NCI-H2029 treated with DMSO at 0.1 percent for 48 hours (cell line): ENCODE measurements at regions not wholly inside any gene's neighbourhood (a gene's known extent, or its start where the extent isn't known, plus 50 kb on each side); places are given as distances from the start of the nearest gene placed in this dataset.

ENCODE experiments used
- DNase-seq: peaks from one replicate; lab custom pipeline; 2025; lab: John Stamatoyannopoulos, UW

DNA sequence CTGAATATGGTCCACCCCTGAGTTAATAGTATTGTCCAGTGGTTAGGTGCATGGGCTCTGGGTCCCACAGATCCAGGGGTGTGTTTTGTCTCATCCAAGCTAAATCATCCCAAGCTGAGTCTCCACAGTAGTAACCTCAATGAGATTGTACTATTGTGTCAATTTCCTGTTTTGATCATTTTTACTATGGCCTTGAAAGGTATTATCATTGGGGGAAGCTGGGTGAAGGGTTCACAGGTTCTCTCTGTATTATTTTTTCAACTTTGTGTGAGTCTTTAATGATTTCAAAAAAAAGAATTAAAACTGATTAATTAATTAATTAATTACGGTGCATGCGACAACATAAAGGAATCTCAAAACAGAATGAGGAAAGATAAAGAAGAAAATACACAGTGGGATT is 266.1 kb downstream of the MN1 start:
- DNase-seq, result no peak

DNA sequence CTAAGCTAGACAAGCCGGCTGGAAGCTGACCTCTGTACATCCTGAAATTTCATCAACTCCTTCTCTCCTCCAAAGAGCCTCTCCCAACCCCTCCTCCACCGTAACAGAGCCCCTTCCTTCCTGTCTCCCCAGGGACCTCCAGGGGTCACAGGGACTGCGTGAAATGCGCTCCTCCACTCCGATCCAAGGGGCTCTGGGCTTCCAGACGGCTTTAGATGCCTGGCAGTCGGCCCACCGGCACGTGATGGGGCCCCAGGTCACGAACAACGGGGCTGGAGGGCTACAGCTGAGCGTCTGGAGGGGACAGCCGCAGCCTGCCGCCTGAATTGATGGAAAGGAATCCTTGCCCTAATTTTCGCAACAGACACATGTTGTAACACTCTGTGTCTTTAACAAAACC is 264.1 kb downstream of the MN1 start:
- no peak for DNase-seq

GRCh38 chr22:27538666-27539065 is 262.9 kb downstream of the MN1 start:
- DNase-seq, result no peak

DNA sequence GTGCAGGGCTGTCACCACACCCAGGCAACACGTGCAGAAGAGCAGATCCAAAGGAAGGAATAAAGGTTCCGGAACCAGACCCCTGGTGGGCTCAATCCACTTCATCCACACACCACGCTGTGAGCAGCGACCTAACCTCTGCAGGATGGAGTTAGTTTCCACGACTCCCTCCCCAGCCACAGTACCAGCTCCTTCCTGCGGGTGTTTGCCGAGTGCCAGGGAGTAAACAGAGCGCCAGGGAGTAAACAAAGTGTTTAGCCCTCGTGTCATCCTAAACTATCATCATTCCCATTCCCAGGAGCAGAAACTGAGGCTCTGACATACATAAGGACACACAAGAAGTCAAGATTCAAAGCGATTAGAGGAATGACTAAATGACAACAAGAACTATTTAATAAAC is 261.3 kb downstream of the MN1 start:
- no peak for DNase-seq

DNA sequence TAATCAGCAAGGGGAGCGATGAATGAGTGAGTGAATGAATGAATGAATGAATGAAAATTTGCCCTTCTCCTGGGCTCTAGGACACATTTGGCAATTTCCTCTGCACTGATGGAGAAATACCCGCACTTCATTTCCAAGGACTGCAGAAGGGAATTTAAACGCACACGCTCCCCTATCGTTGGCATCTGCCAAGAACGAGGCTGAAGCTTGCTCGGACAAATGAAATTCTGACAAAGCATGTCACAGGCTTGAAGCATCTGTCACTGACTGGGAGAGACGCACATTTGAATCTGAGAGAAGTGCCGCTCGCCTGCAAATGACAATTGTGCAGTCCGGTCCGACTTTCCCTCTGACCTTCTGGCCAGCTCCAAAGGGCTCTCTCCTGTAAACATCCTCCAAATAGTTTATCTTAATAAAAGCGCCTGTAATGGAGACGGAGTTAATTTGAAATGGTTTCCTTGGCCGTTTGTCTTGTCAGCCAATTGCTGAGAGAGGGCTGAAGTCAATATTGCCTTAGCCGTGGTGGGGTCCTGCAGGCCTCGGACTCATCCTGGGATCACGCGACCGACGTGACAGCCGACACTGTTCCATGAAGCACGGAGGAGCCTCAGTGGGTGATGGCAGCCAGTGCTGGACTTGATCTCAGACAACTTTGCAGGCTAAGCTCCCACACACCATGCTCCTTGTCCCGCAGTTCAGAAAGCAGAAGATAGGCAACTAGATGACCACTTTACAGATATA is 260.7 kb downstream of the MN1 start:
- no peak for DNase-seq

DNA sequence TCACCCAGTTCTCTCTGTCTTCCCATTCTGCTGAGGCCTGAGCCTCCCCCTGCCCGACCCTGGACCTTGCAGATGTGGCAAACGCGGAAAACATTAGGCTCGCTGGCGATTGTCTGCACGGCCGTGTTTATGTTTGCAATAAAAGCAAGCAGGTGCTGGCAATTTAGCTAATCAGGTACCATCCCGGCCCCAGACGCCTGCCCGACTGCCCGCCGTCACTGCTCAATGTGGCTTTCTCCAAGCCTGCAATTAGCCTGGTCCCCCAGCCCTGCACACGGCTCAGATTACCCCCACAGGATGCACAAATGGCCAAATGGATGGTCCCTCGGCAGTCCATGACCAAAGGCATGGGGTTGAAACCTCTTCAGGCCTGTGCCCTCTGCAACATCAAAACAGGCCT is 259.7 kb downstream of the MN1 start:
- no peak for DNase-seq

GRCh38 chr22:27542602-27543001 is 259.0 kb downstream of the MN1 start:
- no peak for DNase-seq

DNA sequence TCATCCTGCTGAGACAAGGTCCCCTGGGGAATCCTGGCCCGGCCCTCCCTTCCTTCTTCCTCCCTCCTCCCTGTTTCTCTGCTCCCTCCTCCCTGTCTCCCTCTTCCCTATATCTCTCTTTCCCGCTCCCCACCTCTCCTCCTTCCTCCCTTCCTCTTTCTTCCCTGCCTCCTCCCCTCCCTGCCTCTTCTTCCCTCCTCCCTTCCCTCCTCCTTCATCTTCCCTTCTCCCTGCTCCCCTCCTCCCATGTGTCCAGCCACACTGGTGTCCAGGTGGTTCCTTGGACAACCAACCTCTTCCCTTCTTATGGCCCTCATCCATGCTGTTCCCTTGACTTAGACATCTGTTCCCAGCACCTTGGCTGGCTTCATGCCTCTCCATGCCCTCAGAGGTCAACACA is 258.1 kb downstream of the MN1 start:
- no peak for DNase-seq

DNA sequence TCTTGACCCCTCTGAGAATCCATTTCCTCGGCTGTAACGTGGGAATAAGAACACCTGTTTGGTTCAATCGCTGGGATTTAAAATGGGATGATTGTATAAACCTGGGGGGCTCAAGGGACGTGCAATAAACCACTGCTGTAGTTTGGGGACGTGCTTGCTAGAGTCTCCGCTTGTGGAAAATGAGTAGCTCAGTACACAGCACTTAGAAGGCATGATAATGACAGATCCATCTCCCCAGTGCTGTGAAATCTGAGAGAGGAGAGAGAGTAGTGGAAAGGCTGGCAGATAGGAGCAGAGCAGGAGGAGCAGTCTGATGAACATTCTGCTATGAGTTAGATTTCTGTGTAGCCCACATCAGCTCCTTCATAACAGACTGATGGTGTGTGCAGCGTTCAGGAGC is 256.5 kb downstream of the MN1 start:
- no peak for DNase-seq

DNA sequence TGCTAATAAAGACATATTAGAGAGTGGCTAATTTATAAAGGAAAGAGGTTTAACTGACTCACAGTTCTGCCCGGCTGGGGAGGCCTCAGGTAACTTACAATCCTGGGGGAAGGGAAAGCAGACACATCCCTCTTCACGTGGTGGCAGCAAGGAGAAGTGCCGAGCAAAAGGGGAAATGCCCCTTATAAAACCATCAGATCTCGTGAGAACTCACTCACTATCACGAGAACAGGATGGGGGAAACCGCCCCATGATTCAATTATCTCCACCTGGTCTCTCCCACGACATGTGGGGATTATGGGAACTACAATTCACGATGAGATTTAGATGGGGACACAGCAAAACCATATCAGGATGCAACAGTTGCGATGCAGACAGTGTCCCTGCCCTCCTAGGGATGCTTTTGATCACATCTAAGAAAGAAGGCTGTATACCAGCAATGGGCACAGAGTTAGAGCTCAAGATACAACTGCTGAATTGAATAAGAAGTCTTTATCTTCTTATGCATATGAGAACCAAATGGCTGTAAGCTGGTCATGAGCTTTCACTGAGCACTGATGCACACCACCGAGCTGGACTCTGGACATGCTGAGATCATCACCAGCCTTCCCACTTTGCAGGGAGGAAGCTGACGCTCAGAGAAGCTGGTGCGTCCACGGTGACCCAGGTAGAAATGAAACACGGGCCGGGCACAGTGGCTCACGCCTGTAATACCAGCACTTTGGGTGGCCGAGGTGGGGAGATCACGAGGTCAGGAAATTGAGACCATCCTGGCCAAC is 255.2 kb downstream of the MN1 start:
- DNase-seq, result no peak

DNA sequence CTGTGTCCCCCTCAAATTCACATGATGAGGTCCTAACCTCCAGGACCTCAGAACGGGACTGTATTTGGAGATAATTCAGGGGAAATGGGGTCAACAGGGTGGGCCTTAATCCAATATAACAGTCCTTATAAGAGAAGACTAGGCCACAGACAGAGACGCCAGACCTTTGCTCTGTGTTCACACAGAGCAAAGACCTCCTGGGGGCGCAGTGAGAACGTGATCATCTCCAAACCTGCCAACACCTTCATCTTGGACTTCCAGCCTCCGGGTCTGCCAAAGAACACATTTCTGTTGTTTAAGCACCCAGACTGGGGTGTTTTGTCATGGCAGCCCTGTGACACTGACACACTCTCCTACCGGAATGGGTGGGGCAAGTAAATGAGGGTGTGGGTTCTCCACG is 250.2 kb downstream of the MN1 start:
- no peak for DNase-seq

- no peak for DNase-seq
Observed at GRCh38 chr22:27552176-27552575, 249.4 kb downstream of the MN1 start.

DNA sequence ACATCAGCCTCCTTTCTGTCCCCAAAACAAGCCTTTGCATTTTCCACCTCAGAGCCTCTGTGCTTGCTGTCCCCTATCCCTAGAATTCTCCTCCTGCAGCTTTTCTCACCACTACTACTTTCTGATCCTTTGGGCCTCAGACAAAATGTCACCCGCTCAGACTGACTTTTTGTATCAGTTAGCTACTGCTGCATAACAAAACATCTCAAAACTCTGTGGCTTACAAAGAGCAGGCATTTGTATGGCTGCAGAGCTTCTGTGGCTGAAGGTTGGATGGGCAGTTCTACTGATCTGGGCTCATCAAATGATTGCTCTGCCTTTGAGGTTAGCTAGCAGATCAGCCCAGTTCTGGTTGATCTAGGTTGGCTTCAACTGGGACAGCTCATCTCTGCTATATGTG is 248.7 kb downstream of the MN1 start:
- no peak for DNase-seq

- DNase-seq, result no peak
Observed at GRCh38 chr22:27554106-27554811, 247.3 kb downstream of the MN1 start.

DNA sequence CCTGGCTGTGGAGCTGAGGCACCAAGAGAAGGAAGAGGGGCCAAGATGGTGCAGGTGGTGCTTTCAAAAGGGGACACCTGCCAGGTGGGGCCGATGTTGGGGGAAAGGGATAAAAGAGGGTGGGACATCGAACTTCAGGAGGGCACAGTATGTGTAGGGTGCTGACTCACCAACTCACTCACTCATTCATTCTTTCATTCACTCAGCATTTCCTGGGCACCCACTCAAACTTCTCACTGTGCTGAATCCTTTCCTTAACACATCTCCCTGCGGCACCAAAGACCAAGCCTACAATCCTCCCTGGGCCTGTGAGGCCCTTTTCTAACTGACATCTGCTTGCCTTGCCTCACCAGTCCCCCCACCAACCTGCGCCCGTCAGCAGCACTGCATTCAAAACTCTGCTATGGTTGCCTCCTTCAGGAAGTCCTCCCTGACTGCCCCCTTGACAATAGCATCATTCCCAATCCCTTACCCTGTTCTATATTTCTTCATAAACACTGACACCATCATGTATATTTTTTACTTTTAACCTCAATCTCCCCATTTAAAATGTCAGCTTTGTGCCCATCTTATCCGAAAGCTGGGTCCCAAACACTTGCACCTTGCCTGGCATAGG is 246.6 kb downstream of the MN1 start:
- DNase-seq, result no peak

DNA sequence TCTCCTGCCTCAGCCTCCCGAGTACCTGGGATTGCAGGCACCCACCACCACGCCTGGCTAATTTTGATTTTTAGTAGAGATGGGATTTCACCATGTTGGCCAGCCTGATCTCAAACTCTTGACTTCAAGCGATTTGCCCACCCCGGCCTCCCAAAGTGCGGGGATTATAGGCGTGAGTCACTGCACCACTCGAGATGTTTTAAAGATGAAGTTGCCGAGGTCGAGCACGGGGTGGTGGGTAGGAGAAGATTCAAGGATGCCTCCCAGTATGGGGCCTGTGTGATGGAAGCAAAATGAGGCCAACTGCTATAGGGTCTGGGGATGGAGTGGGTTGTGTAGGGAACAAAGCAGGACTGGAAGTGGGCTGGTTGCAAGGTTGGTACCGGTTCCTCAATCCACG is 245.2 kb downstream of the MN1 start:
- no peak for DNase-seq

DNA sequence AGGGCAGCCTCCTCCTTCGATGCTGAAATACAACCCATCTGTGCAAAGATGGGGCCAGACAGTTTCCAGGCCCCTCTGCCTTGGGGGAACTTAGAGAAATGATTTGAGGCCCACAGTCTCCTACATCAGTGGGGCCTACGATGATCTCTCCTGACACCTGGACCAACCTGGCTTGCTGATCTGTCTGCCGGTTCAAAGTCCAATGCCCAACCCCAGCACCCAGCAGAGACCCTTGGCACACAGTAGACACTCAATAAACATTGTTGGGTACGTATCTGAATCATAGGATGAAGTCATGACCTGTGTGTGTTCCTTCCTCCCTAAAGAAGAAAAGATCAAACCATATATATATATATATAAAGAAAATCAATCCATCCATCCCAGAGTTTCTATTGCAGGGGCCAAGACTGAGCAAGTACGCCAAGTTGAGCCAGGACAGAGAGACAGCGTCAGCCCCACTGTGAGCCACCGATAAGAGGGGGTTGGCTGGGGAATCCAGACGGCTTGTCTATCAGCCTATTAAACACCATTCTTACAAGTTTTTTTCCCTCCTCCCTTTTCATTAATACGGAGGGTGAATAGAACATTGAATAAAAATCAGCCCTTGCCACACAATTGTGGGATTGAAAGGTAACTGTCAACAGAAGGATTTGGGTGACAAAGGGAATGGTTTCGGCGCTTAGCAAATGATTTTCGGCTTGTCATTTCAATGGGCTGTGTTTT is 244.1 kb downstream of the MN1 start:
- DNase-seq, result no peak

DNA sequence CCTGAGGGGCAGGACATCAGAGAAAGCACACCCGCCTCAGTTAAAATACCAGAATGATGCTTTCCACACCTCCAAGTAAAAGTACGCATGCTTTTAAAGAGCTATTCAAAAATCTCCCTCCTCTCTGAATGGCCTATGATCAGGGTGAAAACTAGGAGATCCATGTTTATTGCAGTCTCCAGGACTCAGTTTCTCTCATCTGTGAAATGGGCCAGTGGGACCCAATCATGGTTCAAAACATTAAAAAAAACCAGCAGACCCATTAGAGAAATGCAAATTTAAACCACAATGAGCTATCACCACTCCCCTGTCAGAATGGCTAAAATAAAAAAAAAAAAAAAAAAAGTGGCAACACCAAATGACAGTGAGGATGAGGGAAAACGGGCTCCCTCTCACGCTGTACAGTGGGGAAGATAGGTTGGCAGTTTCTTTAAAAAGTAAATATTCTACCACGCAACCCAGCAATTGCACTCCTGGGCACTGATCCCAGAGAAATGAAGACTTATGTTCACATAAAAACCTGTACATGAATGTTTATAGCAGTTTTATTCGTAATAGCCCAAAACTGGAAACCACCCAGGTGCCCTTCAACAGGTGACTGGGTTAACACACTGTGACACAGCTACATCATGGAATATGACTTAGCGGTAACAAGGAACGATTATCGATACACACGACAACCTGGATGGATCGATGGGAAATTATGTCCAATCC is 242.7 kb downstream of the MN1 start:
- no peak for DNase-seq

GRCh38 chr22:27560781-27561180 is 240.8 kb downstream of the MN1 start:
- no peak for DNase-seq

DNA sequence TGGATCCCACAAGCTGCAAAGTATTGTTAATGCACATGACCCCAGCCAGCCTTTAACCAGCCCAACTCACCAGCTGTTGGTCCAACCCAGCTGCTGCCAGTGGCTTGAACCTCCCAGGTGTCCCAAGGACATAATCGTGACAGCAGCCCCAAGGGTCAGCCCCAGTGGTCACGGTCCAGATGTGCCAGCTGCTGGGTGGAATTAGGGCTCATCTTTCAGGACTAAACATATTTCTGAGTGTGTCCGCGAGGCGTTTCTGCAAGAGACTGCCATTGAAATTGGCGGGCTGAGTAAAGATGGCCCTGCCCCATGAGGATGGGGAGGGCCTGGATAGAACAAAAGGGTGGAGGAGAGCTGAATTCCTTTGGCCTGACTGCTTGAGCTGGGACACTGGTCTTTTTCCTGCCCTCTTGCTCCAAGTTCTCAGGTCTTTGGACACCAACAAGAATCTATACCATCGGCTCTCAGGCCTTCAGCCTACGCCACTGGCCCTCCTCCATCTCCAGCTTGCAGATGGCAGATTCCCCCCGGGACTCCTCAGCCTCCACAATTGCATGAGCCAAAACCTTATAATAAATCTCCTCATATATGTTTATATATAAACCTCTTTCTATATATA is 240.2 kb downstream of the MN1 start:
- DNase-seq, result no peak

- DNase-seq, result no peak
Observed at GRCh38 chr22:27564806-27565205, 236.8 kb downstream of the MN1 start.
